ENCODE measurements at regions not wholly inside any gene's neighbourhood (a gene's known extent, or its start where the extent isn't known, plus 50 kb on each side); places are given as distances from the start of the nearest gene placed in this dataset.

GRCh38 chr6:19694697-19695096 is 142.5 kb upstream of the ID4 start:
- intact Hi-C loops (cut with DNase I) = no loop called here
- Histone ChIP-seq H3K9ac (ENCODE audit: low read depth in 2 of 2, low read length in 2 of 2) (no peak overlapping the region), H3K27me3 (no peaks in the 10 kb centered on the region), H3K4me3 (no peak overlapping the region), H3K27ac (no peak overlapping the region), H3K4me1 (no peaks in the 10 kb centered on the region), H3K9me3 (no peaks in the 10 kb centered on the region), H3K36me3 (no peaks in the 10 kb centered on the region)
- no peak for TF ChIP-seq CTCF (IDR thresholded peaks at IDR 0.05)
- no peak for DNase-seq

- no peaks in the 10 kb centered on the region for H3K27me3 ChIP-seq
- H3K9ac ChIP-seq (ENCODE audit: low read depth in 2 of 2, low read length in 2 of 2) = no peak overlapping the region
- H3K9me3 ChIP-seq = no peaks in the 10 kb centered on the region
- H3K4me1 ChIP-seq = no peaks in the 10 kb centered on the region
- no peaks in the 10 kb centered on the region for H3K36me3 ChIP-seq
- H3K4me3 ChIP-seq = no peak overlapping the region
- TF ChIP-seq CTCF (IDR thresholded peaks at IDR 0.05) = no peak
- intact Hi-C loops (cut with DNase I) = no loop called here
- H3K27ac ChIP-seq = no peak overlapping the region
- no peak for DNase-seq
These were observed 139.4 kb upstream of the ID4 start for GRCh38 chr6:19697744-19698290.

GRCh38 chr6:19699932-19700331 is 137.2 kb upstream of the ID4 start:
- no peaks in the 10 kb centered on the region for H3K9me3 ChIP-seq
- H3K36me3 ChIP-seq = no peaks in the 10 kb centered on the region
- H3K27me3 ChIP-seq = no peaks in the 10 kb centered on the region
- no peak for TF ChIP-seq CTCF (IDR thresholded peaks at IDR 0.05)
- no peaks in the 10 kb centered on the region for H3K4me1 ChIP-seq
- no peak overlapping the region for H3K9ac ChIP-seq (ENCODE audit: low read depth in 2 of 2, low read length in 2 of 2)
- no peak for DNase-seq
- no peak overlapping the region for H3K4me3 ChIP-seq
- H3K27ac ChIP-seq = no peak overlapping the region
- intact Hi-C loops (cut with DNase I) = no loop called here

GRCh38 chr6:19705606-19706005 is 131.6 kb upstream of the ID4 start:
- H3K36me3 ChIP-seq = no peaks in the 10 kb centered on the region
- no peak overlapping the region for H3K27ac ChIP-seq
- TF ChIP-seq CTCF (IDR thresholded peaks at IDR 0.05) = no peak
- H3K4me3 ChIP-seq = no peak overlapping the region
- no peak overlapping the region for H3K9ac ChIP-seq (ENCODE audit: low read depth in 2 of 2, low read length in 2 of 2)
- intact Hi-C loops (cut with DNase I) = no loop called here
- no peak for DNase-seq
- H3K27me3 ChIP-seq = no peaks in the 10 kb centered on the region
- no peaks in the 10 kb centered on the region for H3K4me1 ChIP-seq
- H3K9me3 ChIP-seq = no peaks in the 10 kb centered on the region

GRCh38 chr6:19712012-19712688 is 125.0 kb upstream of the ID4 start:
- Histone ChIP-seq H3K36me3 (no peaks in the 10 kb centered on the region), H3K4me1 (no peaks in the 10 kb centered on the region), H3K27ac (no peak overlapping the region), H3K9ac (ENCODE audit: low read depth in 2 of 2, low read length in 2 of 2) (no peak overlapping the region), H3K9me3 (no peaks in the 10 kb centered on the region), H3K4me3 (no peak overlapping the region), H3K27me3 (no peaks in the 10 kb centered on the region)
- intact Hi-C loops (cut with DNase I) = no loop called here
- no peak for DNase-seq
- TF ChIP-seq CTCF (IDR thresholded peaks at IDR 0.05) = no peak
